Endothelial cell (in vitro differentiated cells): ENCODE measurements at regions not wholly inside any gene's neighbourhood (a gene's known extent, or its start where the extent isn't known, plus 50 kb on each side); places are given as distances from the start of the nearest gene placed in this dataset.
"Not testable (repeated sequence)": the region's sequence is repeated elsewhere in the genome, so short reads cannot be mapped to it uniquely, and the experiment has no call there.

Source experiments
- DNase-seq: peaks from one replicate; pipeline ENCODE4 v3.0.0; 2021; ENCODE audit warnings: low spot score
- H3K27ac Mint-ChIP-seq: one replicate; pipeline ENCODE4 v1.8.0; 2021; ENCODE audit warnings: mixed read lengths, inconsistent platforms; ENCODE audit not compliant: unreplicated experiment
- H3K27me3 Mint-ChIP-seq: one replicate; pipeline ENCODE4 v1.8.0; 2021; ENCODE audit warnings: mild to moderate bottlenecking, moderate library complexity, mixed read lengths, inconsistent platforms; ENCODE audit not compliant: unreplicated experiment
- H3K36me3 Mint-ChIP-seq: one replicate; pipeline ENCODE4 v1.8.0; 2021; ENCODE audit warnings: mild to moderate bottlenecking, low read depth, mixed read lengths, inconsistent platforms; ENCODE audit not compliant: unreplicated experiment
- H3K4me1 Mint-ChIP-seq: one replicate; pipeline ENCODE4 v1.8.0; 2021; ENCODE audit warnings: mild to moderate bottlenecking, mixed read lengths, inconsistent platforms; ENCODE audit not compliant: unreplicated experiment
- H3K4me3 Mint-ChIP-seq: one replicate; pipeline ENCODE4 v1.8.0; 2021; ENCODE audit warnings: mild to moderate bottlenecking, mixed read lengths, inconsistent platforms; ENCODE audit not compliant: unreplicated experiment
- H3K9me3 Mint-ChIP-seq: one replicate; pipeline ENCODE4 v1.8.0; 2021; ENCODE audit warnings: mixed read lengths, inconsistent platforms; ENCODE audit not compliant: unreplicated experiment
- CTCF ChIP-seq: fragments of 200-600 bp; sonication (generic); IDR thresholded peaks from one replicate; pipeline ENCODE4 v1.5.0; 2021; ENCODE audit warnings: antibody characterized with exemption; ENCODE audit not compliant: unreplicated experiment

- H3K9me3 Mint-ChIP-seq, result peaks cover 34% of the 10 kb centered on the region
- peak overlapping the region; percentile 13 for H3K27ac Mint-ChIP-seq
- no peak for TF ChIP-seq CTCF
- DNase-seq, result no peak
- H3K36me3 Mint-ChIP-seq, result peaks cover 26% of the 10 kb centered on the region
- peak overlapping the region; percentile 43 for H3K4me3 Mint-ChIP-seq
- H3K4me1 Mint-ChIP-seq, result peaks cover 3% of the 10 kb centered on the region
- peaks cover 10% of the 10 kb centered on the region for H3K27me3 Mint-ChIP-seq
Observed at GRCh38 chr14:105659935-105660527, 133.6 kb downstream of the TMEM121 start.

GRCh38 chr14:105660816-105661531 is 134.6 kb downstream of the TMEM121 start:
- Mint-ChIP-seq H3K4me3 (peak overlapping the region; percentile 43), H3K9me3 (peaks cover 34% of the 10 kb centered on the region), H3K27me3 (peaks cover 14% of the 10 kb centered on the region), H3K27ac (no peak overlapping the region), H3K36me3 (peaks cover 26% of the 10 kb centered on the region), H3K4me1 (peaks cover 3% of the 10 kb centered on the region)
- no peak for TF ChIP-seq CTCF
- no peak for DNase-seq

- Mint-ChIP-seq H3K36me3 (peaks cover 26% of the 10 kb centered on the region), H3K27me3 (peaks cover 21% of the 10 kb centered on the region), H3K9me3 (peaks cover 38% of the 10 kb centered on the region)
- H3K4me1 Mint-ChIP-seq, DNase-seq, H3K4me3 Mint-ChIP-seq, H3K27ac Mint-ChIP-seq: not testable (repeated sequence)
Observed at GRCh38 chr14:105662043-105662442, 135.7 kb downstream of the TMEM121 start.

- Mint-ChIP-seq H3K27me3 (peaks cover 18% of the 10 kb centered on the region), H3K36me3 (peaks cover 23% of the 10 kb centered on the region), H3K9me3 (peaks cover 33% of the 10 kb centered on the region)
- not testable (repeated sequence) for DNase-seq, H3K4me3 Mint-ChIP-seq, H3K27ac Mint-ChIP-seq, H3K4me1 Mint-ChIP-seq
Observed at GRCh38 chr14:105662592-105662991, 136.2 kb downstream of the TMEM121 start.

- Mint-ChIP-seq H3K36me3 (peaks cover 21% of the 10 kb centered on the region), H3K27me3 (peaks cover 18% of the 10 kb centered on the region), H3K9me3 (peaks cover 26% of the 10 kb centered on the region)
- DNase-seq, H3K4me1 Mint-ChIP-seq, H3K27ac Mint-ChIP-seq, H3K4me3 Mint-ChIP-seq: not testable (repeated sequence)
Observed at GRCh38 chr14:105663323-105663722, 136.9 kb downstream of the TMEM121 start.

GRCh38 chr14:105663818-105664596 is 137.6 kb downstream of the TMEM121 start:
- not testable (repeated sequence) for DNase-seq, H3K4me1 Mint-ChIP-seq, H3K4me3 Mint-ChIP-seq, H3K27ac Mint-ChIP-seq
- H3K9me3 Mint-ChIP-seq, result peaks cover 26% of the 10 kb centered on the region
- peaks cover 23% of the 10 kb centered on the region for H3K27me3 Mint-ChIP-seq
- peaks cover 19% of the 10 kb centered on the region for H3K36me3 Mint-ChIP-seq
